ENCODE measurements at regions not wholly inside any gene's neighbourhood (a gene's known extent, or its start where the extent isn't known, plus 50 kb on each side); places are given as distances from the start of the nearest gene placed in this dataset.

DNA sequence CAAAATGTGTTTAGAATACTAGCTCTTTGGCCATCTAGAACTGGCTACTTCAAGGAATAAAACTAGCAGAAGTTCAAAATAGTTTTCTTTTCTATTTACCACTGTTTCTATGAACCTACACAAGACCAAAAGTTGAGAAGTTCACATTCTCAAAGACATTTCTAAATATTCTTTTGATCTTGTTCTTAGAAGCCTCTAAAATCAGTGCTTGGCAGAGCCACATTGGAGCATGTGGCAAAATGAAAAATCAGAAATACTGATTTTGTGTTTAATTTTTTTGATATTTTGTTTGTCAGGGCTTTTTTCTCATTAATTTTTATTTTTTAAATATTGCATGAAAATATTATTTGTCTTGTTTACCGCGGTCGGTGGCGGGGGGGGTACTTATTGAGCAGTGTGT is 853.8 kb upstream of the INTU start:
- TF ChIP-seq, protein P1, sequence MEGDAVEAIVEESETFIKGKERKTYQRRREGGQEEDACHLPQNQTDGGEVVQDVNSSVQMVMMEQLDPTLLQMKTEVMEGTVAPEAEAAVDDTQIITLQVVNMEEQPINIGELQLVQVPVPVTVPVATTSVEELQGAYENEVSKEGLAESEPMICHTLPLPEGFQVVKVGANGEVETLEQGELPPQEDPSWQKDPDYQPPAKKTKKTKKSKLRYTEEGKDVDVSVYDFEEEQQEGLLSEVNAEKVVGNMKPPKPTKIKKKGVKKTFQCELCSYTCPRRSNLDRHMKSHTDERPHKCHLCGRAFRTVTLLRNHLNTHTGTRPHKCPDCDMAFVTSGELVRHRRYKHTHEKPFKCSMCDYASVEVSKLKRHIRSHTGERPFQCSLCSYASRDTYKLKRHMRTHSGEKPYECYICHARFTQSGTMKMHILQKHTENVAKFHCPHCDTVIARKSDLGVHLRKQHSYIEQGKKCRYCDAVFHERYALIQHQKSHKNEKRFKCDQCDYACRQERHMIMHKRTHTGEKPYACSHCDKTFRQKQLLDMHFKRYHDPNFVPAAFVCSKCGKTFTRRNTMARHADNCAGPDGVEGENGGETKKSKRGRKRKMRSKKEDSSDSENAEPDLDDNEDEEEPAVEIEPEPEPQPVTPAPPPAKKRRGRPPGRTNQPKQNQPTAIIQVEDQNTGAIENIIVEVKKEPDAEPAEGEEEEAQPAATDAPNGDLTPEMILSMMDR (IDR thresholded peaks at IDR 0.05; ENCODE audit: control extremely low read depth, extremely low read depth), result no peak
- no peaks in the 10 kb centered on the region for H3K36me3 ChIP-seq (ENCODE audit: control insufficient read depth in 4 of 4, insufficient read depth in 4 of 4, low read length in 4 of 4)
- peaks cover 0 to 5% (median 0%) of the 10 kb centered on the region in 5 donors for H3K4me1 ChIP-seq (ENCODE audit: control insufficient read depth in 5 of 5, insufficient read depth in 5 of 5, low read length in 5 of 5)
- DNase-seq (no peak), ATAC-seq (ENCODE audit: insufficient read depth, low FRiP score) (no peak)
- H3K4me3 ChIP-seq, result no peak overlapping the region
- no peak overlapping the region for H3K9ac ChIP-seq (ENCODE audit: insufficient read depth in 1 of 2, low read length in 2 of 2)
- H3K9me3 ChIP-seq (ENCODE audit: control insufficient read depth in 4 of 4, insufficient read depth in 3 of 4, low read length in 3 of 4), result peaks cover 0 to 3% (median 0%) of the 10 kb centered on the region in 4 donors
- no peak overlapping the region for H3K27ac ChIP-seq (ENCODE audit: low read depth in 1 of 2, low read length in 1 of 2)
- 95 to 97% methylated on average over 4 of the region's 4 CpGs for WGBS, 2 donors
- no peaks in the 10 kb centered on the region for H3K27me3 ChIP-seq (ENCODE audit: control insufficient read depth in 3 of 3, insufficient read depth in 3 of 3, low read length in 2 of 3)

DNA sequence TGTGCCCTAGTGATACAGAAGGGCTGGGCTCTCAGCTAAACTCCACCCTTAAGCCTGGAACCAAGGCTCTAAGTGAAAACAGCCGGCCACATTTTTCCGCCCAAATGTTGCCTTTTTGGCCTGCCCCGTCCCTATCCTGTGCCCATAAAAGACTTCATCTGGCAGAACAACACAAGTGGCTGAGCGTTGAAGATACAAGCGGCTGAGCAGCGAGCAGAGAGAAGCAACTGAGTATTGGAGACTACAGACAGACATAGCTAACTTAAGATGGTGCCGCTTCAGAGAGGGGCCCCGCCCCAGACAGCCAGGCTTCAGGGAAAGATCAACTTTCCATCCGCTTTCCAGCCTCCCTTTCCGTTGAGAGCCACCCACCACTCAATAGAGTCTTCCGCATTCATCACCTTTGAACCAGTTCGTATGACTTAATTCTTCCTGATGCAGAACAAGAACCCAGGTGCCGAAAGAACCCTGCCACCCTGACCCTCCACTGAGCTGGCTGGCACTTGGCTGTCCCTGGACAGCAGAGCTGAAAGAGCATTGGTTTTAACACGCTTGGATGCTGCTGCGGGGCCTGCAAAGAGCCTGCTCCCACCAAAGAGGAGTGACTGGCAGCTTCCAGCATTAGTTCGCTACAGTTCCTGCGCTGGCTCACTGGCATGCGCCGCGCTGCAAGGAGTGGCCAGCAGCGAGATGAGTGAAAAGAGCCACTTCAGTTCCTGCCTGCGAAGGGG is 853.2 kb upstream of the INTU start:
- no peaks in the 10 kb centered on the region for H3K36me3 ChIP-seq (ENCODE audit: control insufficient read depth in 4 of 4, insufficient read depth in 4 of 4, low read length in 4 of 4)
- 92% methylated on average over 22 of the region's 22 CpGs for WGBS, 2 donors
- ATAC-seq (ENCODE audit: insufficient read depth, low FRiP score) (no peak), DNase-seq (no peak)
- no peak overlapping the region for H3K27ac ChIP-seq (ENCODE audit: low read depth in 1 of 2, low read length in 1 of 2)
- no peaks in the 10 kb centered on the region for H3K27me3 ChIP-seq (ENCODE audit: control insufficient read depth in 3 of 3, insufficient read depth in 3 of 3, low read length in 2 of 3)
- TF ChIP-seq, protein P1 (IDR thresholded peaks at IDR 0.05; ENCODE audit: control extremely low read depth, extremely low read depth), result no peak
- no peak overlapping the region for H3K4me3 ChIP-seq
- peaks cover 0 to 3% (median 0%) of the 10 kb centered on the region in 4 donors for H3K9me3 ChIP-seq (ENCODE audit: control insufficient read depth in 4 of 4, insufficient read depth in 3 of 4, low read length in 3 of 4)
- peaks cover 0 to 5% (median 0%) of the 10 kb centered on the region in 5 donors for H3K4me1 ChIP-seq (ENCODE audit: control insufficient read depth in 5 of 5, insufficient read depth in 5 of 5, low read length in 5 of 5)
- no peak overlapping the region for H3K9ac ChIP-seq (ENCODE audit: insufficient read depth in 1 of 2, low read length in 2 of 2)

DNA sequence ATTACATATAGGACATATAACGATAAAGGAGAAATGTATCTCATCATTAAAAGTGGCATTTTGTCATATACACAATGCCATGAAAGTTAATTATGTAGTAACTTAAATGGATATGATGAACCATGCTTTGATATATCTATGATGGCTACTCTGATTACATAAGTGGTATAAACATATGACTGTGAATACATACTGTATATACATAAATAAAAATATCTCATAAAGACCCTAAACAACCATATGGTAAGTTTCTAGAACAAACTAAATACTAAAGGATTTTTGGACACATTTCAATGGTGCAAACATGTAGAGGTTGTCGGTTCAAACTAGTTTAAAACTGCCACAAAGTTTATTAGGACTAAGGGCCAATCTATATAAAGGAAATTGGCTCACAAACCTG is 849.6 kb upstream of the INTU start:
- DNase-seq, result peak in 2 of 3 donors; percentile 73 to 76

More for the DNA sequence above, 849.6 kb upstream of the INTU start:
- H3K9me3 ChIP-seq (ENCODE audit: control insufficient read depth in 4 of 4, insufficient read depth in 3 of 4, low read length in 3 of 4), result peaks cover 0 to 3% (median 0%) of the 10 kb centered on the region in 4 donors
- H3K4me1 ChIP-seq (ENCODE audit: control insufficient read depth in 5 of 5, insufficient read depth in 5 of 5, low read length in 5 of 5), result no peaks in the 10 kb centered on the region
- H3K27ac ChIP-seq (ENCODE audit: low read depth in 1 of 2, low read length in 1 of 2), result no peak overlapping the region
- H3K4me3 ChIP-seq, result no peak overlapping the region
- no peak overlapping the region for H3K9ac ChIP-seq (ENCODE audit: insufficient read depth in 1 of 2, low read length in 2 of 2)
- TF ChIP-seq, protein P1 (IDR thresholded peaks at IDR 0.05; ENCODE audit: control extremely low read depth, extremely low read depth), result no peak
- H3K36me3 ChIP-seq (ENCODE audit: control insufficient read depth in 4 of 4, insufficient read depth in 4 of 4, low read length in 4 of 4), result no peaks in the 10 kb centered on the region
- 82 to 84% methylated on average over 2 of the region's 2 CpGs for WGBS, 2 donors
- no peak for ATAC-seq (ENCODE audit: insufficient read depth, low FRiP score)
- no peaks in the 10 kb centered on the region for H3K27me3 ChIP-seq (ENCODE audit: control insufficient read depth in 3 of 3, insufficient read depth in 3 of 3, low read length in 2 of 3)

All from lung (tissue), 11 donors.